DND-41 (cell line): ENCODE measurements at regions not wholly inside any gene's neighbourhood (a gene's known extent, or its start where the extent isn't known, plus 50 kb on each side); places are given as distances from the start of the nearest gene placed in this dataset.

Experiments
- EZH2 ChIP-seq: IDR thresholded peaks from 3 replicates; pipeline ENCODE4 v1.6.1; 2012; ENCODE audit warnings: borderline replicate concordance, low read depth, mild to moderate bottlenecking, moderate library complexity, low read length, inconsistent platforms; ENCODE audit not compliant: severe bottlenecking
- TF ChIP-seq, protein P1 (sequence below): IDR thresholded peaks from 2 replicates; pipeline ENCODE4 v1.5.1; 2012; ENCODE audit warnings: borderline replicate concordance, low read length, moderate library complexity, mild to moderate bottlenecking; ENCODE audit not compliant: poor library complexity, severe bottlenecking; ENCODE audit errors: extremely low read depth

DNA sequence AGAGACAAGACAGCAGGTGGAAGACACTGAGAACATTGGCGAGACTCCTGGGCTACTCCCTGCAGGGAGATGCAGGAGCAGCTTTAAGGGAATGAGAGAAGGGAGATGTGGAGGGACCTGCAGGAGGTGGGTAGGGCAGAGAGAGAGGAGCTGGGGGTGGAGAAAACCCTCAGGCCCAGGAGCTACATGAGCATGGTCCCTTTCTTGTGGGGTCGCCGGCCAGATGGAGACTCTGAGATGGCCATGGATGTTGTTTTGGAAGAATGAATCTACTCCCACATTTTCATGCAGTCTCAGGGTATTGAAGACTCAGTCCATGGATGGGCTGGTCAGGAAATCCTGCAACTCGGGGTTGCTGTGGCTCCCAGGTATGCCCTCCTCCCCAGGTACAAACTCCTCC, 1381.9 kb downstream of the TBC1D22A start:
- TF ChIP-seq, protein P1, sequence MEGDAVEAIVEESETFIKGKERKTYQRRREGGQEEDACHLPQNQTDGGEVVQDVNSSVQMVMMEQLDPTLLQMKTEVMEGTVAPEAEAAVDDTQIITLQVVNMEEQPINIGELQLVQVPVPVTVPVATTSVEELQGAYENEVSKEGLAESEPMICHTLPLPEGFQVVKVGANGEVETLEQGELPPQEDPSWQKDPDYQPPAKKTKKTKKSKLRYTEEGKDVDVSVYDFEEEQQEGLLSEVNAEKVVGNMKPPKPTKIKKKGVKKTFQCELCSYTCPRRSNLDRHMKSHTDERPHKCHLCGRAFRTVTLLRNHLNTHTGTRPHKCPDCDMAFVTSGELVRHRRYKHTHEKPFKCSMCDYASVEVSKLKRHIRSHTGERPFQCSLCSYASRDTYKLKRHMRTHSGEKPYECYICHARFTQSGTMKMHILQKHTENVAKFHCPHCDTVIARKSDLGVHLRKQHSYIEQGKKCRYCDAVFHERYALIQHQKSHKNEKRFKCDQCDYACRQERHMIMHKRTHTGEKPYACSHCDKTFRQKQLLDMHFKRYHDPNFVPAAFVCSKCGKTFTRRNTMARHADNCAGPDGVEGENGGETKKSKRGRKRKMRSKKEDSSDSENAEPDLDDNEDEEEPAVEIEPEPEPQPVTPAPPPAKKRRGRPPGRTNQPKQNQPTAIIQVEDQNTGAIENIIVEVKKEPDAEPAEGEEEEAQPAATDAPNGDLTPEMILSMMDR, result no peak
- no peak for TF ChIP-seq EZH2
